Neuronal stem cell (in vitro differentiated cells): ENCODE measurements at regions not wholly inside any gene's neighbourhood (a gene's known extent, or its start where the extent isn't known, plus 50 kb on each side); places are given as distances from the start of the nearest gene placed in this dataset.

Experiments
- DNase-seq: peaks from one replicate; pipeline ENCODE4 v3.0.0-alpha.2; 2013; ENCODE audit warnings: low spot score
- H2AFZ ChIP-seq: one replicate; pipeline ENCODE4 v1.6.1; 2013; ENCODE audit warnings: mild to moderate bottlenecking, low read length, inconsistent platforms
- H2AK5ac ChIP-seq: 2 replicates; pipeline ENCODE4 v1.6.1; 2013; ENCODE audit warnings: low read depth, mild to moderate bottlenecking, inconsistent platforms, low read length, moderate library complexity, mixed read lengths
- H2BK120ac ChIP-seq: 2 replicates; pipeline ENCODE4 v1.6.1; 2013; ENCODE audit warnings: low read depth, mild to moderate bottlenecking, inconsistent platforms, low read length, moderate library complexity, mixed read lengths
- H2BK12ac ChIP-seq: one replicate; pipeline ENCODE4 v1.6.1; 2013; ENCODE audit warnings: low read length, inconsistent platforms
- H2BK15ac ChIP-seq: 2 replicates; pipeline ENCODE4 v1.6.1; 2013; ENCODE audit warnings: mild to moderate bottlenecking, low read length, inconsistent platforms, mixed read lengths
- H2BK5ac ChIP-seq: one replicate; pipeline ENCODE4 v1.6.1; 2013; ENCODE audit warnings: inconsistent platforms, mild to moderate bottlenecking, low read length, moderate library complexity
- H3K14ac ChIP-seq: one replicate; pipeline ENCODE4 v1.6.1; 2013; ENCODE audit warnings: low read length, inconsistent platforms
- H3K18ac ChIP-seq: 2 replicates; pipeline ENCODE4 v1.6.1; 2013; ENCODE audit warnings: low read length, inconsistent platforms
- H3K23ac ChIP-seq: 2 replicates; pipeline ENCODE4 v1.6.1; 2013; ENCODE audit warnings: low read depth, mild to moderate bottlenecking, mixed read lengths, low read length, inconsistent platforms; ENCODE audit not compliant: poor library complexity
- H3K27ac ChIP-seq: replicated peaks from 3 replicates; pipeline ENCODE4 v1.5.1; 2013; ENCODE audit warnings: low read length, inconsistent platforms
- H3K27me3 ChIP-seq, 3 experiments: 2 replicates each; pipeline ENCODE4 v1.6.1; 2013; ENCODE audit warnings: low read length in 3 of 3, mild to moderate bottlenecking in 2 of 3, inconsistent platforms in 1 of 3, low read depth in 1 of 3, mixed read lengths in 1 of 3, moderate library complexity in 1 of 3; ENCODE audit not compliant: control insufficient read depth in 3 of 3, insufficient read depth in 3 of 3
- H3K36me3 ChIP-seq, 2 donors: replicated peaks in 1 of 2; 2 replicates each; pipeline ENCODE4 v1.6.1; 2013; ENCODE audit warnings: low read length in 2 of 2; ENCODE audit not compliant: control insufficient read depth in 2 of 2, insufficient read depth in 2 of 2
- H3K4ac ChIP-seq: 2 replicates; pipeline ENCODE4 v1.6.1; 2013; ENCODE audit warnings: inconsistent platforms, mild to moderate bottlenecking, low read length, moderate library complexity
- H3K4me1 ChIP-seq, 2 donors: 1 replicate in 1 of 2; 2 replicates in 1 of 2; pipeline ENCODE4 v1.6.1; 2013; ENCODE audit warnings: low read length in 2 of 2, low read depth in 1 of 2; ENCODE audit not compliant: control insufficient read depth in 2 of 2, insufficient read depth in 1 of 2
- H3K4me2 ChIP-seq: one replicate; pipeline ENCODE4 v1.6.1; 2013; ENCODE audit warnings: mild to moderate bottlenecking, low read length, inconsistent platforms; ENCODE audit not compliant: insufficient read depth, poor library complexity, severe bottlenecking
- H3K4me3 ChIP-seq, 2 donors: 2 replicates each; pipeline ENCODE4 v1.5.1; 2013; ENCODE audit warnings: low read length in 2 of 2, mild to moderate bottlenecking in 2 of 2, inconsistent platforms in 1 of 2, moderate library complexity in 1 of 2
- H3K79me1 ChIP-seq: one replicate; pipeline ENCODE4 v1.6.1; 2013; ENCODE audit warnings: low read depth, mild to moderate bottlenecking, inconsistent platforms, low read length, moderate library complexity
- H3K9ac ChIP-seq: one replicate; pipeline ENCODE4 v1.6.1; 2013; ENCODE audit warnings: mild to moderate bottlenecking, low read depth, low read length, inconsistent platforms; ENCODE audit not compliant: poor library complexity
- H3K9me3 ChIP-seq, 2 donors: replicated peaks in 1 of 2; 2 replicates each; pipeline versions ENCODE3 to v1.6.1; 2013; ENCODE audit warnings: low read length in 2 of 2, mild to moderate bottlenecking in 2 of 2, inconsistent platforms in 1 of 2, low read depth in 1 of 2, mixed read lengths in 1 of 2, moderate library complexity in 1 of 2; ENCODE audit not compliant: control insufficient read depth in 2 of 2, insufficient read depth in 1 of 2
- H4K8ac ChIP-seq: one replicate; pipeline ENCODE4 v1.6.1; 2013; ENCODE audit warnings: low read depth, mild to moderate bottlenecking, inconsistent platforms, low read length, moderate library complexity
- H4K91ac ChIP-seq: one replicate; pipeline ENCODE4 v1.6.1; 2013; ENCODE audit warnings: low read length, low read depth, mild to moderate bottlenecking, inconsistent platforms; ENCODE audit not compliant: poor library complexity
- WGBS, 2 donors: extraction: QIAGEN DNeasy Blood & Tissue Kit; methylation state at CpG; one replicate each; pipeline ENCODE4 v1.1.7; 2013; ENCODE audit warnings: missing lambda C conversion rate in 2 of 2, mixed read lengths in 1 of 2; ENCODE audit not compliant: insufficient read length in 2 of 2, insufficient replicate concordance in 1 of 2; ENCODE audit errors: extremely low coverage in 2 of 2; 5-methylcytosine and 5-hydroxymethylcytosine counted together

- Histone ChIP-seq H3K4me2 (no peak overlapping the region), H3K14ac (no peak overlapping the region), H2BK5ac (no peak overlapping the region), H4K91ac (no peak overlapping the region), H3K18ac (no peak overlapping the region), H3K27ac (no peak overlapping the region), H3K9ac (no peak overlapping the region), H4K8ac (no peak overlapping the region), H3K79me1 (no peaks in the 10 kb centered on the region), H2BK120ac (no peak overlapping the region), H3K27me3 (no peaks in the 10 kb centered on the region), H3K9me3 (no peaks in the 10 kb centered on the region), H2BK12ac (no peak overlapping the region), H2AFZ (no peak overlapping the region), H3K4ac (no peak overlapping the region), H2AK5ac (no peak overlapping the region), H3K36me3 (no peaks in the 10 kb centered on the region), H3K4me3 (no peak overlapping the region), H3K4me1 (no peaks in the 10 kb centered on the region), H3K23ac (no peak overlapping the region), H2BK15ac (no peak overlapping the region)
- WGBS, 2 donors, result no CpG with 5 or more reads among the region's 3 CpGs
- no peak for DNase-seq
These were observed 340.8 kb downstream of the GRXCR1 start for GRCh38 chr4:43233321-43233720.

- Histone ChIP-seq H2BK5ac (no peak overlapping the region), H3K4me1 (no peaks in the 10 kb centered on the region), H3K27me3 (no peaks in the 10 kb centered on the region), H3K14ac (no peak overlapping the region), H3K9me3 (no peaks in the 10 kb centered on the region), H2BK120ac (no peak overlapping the region), H2BK15ac (no peak overlapping the region), H3K9ac (no peak overlapping the region), H3K18ac (no peak overlapping the region), H3K79me1 (no peaks in the 10 kb centered on the region), H4K91ac (no peak overlapping the region), H3K23ac (no peak overlapping the region), H3K4me2 (no peak overlapping the region), H2AK5ac (no peak overlapping the region), H2AFZ (no peak overlapping the region), H2BK12ac (no peak overlapping the region), H3K4me3 (no peak overlapping the region), H3K4ac (no peak overlapping the region), H3K36me3 (no peaks in the 10 kb centered on the region), H4K8ac (no peak overlapping the region), H3K27ac (no peak overlapping the region)
- WGBS, 2 donors, result no CpG with 5 or more reads among the region's 5 CpGs
- no peak for DNase-seq
These were observed 342.3 kb downstream of the GRXCR1 start for GRCh38 chr4:43234626-43235415.

GRCh38 chr4:43238008-43238407 lies 345.5 kb downstream of the GRXCR1 start:
- WGBS, 2 donors, result no CpG with 5 or more reads among the region's 1 CpG
- no peaks in the 10 kb centered on the region for H3K36me3 ChIP-seq
- H3K4ac ChIP-seq, result no peak overlapping the region

GRCh38 chr4:43238585-43238984 lies 346.1 kb downstream of the GRXCR1 start:
- Histone ChIP-seq H4K8ac (no peak overlapping the region), H2BK5ac (no peak overlapping the region), H2AK5ac (no peak overlapping the region)

More at GRCh38 chr4:43238008-43238407, 345.5 kb downstream of the GRXCR1 start:
- Histone ChIP-seq H3K27me3 (no peaks in the 10 kb centered on the region), H4K91ac (no peak overlapping the region), H3K23ac (no peak overlapping the region), H2AFZ (no peak overlapping the region), H3K79me1 (no peaks in the 10 kb centered on the region), H2BK120ac (no peak overlapping the region), H3K27ac (no peak overlapping the region), H2BK12ac (no peak overlapping the region), H3K4me3 (no peak overlapping the region), H3K4me1 (no peaks in the 10 kb centered on the region), H2BK5ac (no peak overlapping the region), H3K9ac (no peak overlapping the region), H3K9me3 (no peaks in the 10 kb centered on the region), H4K8ac (no peak overlapping the region), H3K4me2 (no peak overlapping the region), H2AK5ac (no peak overlapping the region), H2BK15ac (no peak overlapping the region), H3K14ac (no peak overlapping the region), H3K18ac (no peak overlapping the region)
- no peak for DNase-seq

More at GRCh38 chr4:43238585-43238984, 346.1 kb downstream of the GRXCR1 start:
- DNase-seq, result no peak
- Histone ChIP-seq H3K79me1 (no peaks in the 10 kb centered on the region), H3K27me3 (no peaks in the 10 kb centered on the region), H3K14ac (no peak overlapping the region), H3K4me2 (no peak overlapping the region), H2BK120ac (no peak overlapping the region), H3K9me3 (no peaks in the 10 kb centered on the region), H2AFZ (no peak overlapping the region), H4K91ac (no peak overlapping the region), H3K27ac (no peak overlapping the region), H3K4me3 (no peak overlapping the region), H3K36me3 (no peaks in the 10 kb centered on the region), H3K4me1 (no peaks in the 10 kb centered on the region), H3K23ac (no peak overlapping the region), H3K9ac (no peak overlapping the region), H2BK15ac (no peak overlapping the region), H3K4ac (no peak overlapping the region), H3K18ac (no peak overlapping the region), H2BK12ac (no peak overlapping the region)
